ENCODE measurements at regions not wholly inside any gene's neighbourhood (a gene's known extent, or its start where the extent isn't known, plus 50 kb on each side); places are given as distances from the start of the nearest gene placed in this dataset.

DNA sequence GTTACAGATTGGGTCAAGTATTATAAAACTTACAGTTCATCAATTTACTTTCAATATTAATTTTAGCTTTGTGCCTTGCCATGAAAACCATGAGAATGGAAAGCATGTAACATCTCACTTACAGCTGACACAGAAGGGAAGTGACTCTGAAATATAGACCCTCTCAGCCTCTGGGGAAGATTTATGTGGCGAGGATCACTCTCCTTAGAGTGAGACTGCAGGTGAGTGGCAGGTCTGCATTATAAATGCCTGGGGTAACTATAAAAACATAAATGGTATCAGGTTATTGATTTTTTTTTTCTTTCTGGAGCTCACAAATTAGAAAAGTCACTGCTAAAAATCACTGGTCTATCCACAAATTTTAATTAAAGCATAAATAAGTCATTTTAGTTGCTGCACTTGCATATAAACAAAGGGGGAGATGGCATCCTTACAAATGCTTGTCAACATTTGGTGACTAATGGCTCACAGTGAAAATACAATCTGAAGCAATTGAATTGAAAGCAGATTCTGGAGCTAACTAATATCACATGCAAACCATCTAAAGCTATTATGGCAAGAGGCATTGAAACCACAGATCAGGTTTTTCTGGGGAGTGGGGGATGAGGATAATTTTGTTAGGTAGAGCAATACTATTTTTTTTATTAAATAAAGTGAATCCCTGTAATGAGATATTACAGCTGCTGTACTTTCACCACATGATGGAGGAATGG, 200.9 kb downstream of the TM2D1 start:
- peak; percentile 19 to 26 for DNase-seq (ENCODE audit: low read depth in 2 of 2)

DNA sequence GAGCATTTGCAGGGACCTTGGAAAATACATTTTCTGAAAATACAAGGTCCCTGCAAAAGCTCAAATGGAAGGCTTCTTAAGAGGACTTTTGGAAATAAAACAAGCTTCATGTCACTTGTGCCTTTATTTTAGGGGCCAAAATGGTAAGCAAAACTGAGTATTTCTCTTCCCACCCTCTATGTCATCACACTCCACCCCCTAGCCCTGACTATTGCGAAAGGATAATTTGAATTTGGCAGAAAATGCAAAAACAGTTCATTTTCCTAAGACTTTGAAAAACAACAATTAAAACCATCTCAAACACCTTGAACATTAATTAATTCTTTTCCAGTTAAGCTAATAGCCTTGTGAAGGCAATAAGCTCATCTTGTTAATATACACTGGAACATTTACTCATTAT, 201.7 kb downstream of the TM2D1 start:
- no peak for DNase-seq (ENCODE audit: low read depth in 2 of 2)

DNA sequence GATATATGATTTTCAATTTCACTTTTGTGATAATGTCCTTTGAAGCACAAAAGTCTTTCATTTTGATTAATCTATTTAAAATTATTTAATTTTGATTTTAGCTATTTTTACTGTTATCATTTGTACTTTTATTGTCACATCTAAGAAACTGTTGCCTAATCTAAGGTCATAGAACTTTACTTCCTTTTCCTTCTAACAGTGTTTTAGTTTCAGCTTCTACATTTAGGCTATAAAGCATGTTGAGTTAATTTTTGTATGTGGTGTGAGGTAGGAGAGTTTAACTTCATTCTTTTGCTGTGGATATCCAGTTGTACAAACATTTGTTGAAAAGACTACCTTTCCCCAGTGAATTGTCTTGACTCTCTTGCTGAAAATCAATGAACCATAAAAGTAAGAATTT, 204.5 kb downstream of the TM2D1 start:
- DNase-seq (ENCODE audit: low read depth in 2 of 2) = no peak

DNA sequence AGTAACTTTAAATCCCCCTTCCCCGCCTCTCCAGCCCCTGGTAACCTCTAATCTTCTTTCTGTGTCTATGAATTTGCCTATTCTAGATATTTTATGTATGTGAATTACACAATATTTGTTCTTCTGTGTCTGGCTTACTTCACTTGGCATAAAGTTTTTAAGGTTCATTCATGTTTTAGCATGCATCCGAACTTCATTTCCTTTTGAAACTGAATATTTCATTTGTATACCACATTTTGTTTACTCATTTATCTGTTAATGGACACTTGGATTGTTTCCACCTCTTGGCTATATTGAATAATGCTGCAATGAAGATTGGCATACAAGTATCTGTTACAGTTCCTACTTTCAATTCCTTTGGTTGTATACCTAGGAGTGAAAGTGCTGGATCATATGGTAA, 205.3 kb downstream of the TM2D1 start:
- no peak for DNase-seq (ENCODE audit: low read depth in 2 of 2)

DNA sequence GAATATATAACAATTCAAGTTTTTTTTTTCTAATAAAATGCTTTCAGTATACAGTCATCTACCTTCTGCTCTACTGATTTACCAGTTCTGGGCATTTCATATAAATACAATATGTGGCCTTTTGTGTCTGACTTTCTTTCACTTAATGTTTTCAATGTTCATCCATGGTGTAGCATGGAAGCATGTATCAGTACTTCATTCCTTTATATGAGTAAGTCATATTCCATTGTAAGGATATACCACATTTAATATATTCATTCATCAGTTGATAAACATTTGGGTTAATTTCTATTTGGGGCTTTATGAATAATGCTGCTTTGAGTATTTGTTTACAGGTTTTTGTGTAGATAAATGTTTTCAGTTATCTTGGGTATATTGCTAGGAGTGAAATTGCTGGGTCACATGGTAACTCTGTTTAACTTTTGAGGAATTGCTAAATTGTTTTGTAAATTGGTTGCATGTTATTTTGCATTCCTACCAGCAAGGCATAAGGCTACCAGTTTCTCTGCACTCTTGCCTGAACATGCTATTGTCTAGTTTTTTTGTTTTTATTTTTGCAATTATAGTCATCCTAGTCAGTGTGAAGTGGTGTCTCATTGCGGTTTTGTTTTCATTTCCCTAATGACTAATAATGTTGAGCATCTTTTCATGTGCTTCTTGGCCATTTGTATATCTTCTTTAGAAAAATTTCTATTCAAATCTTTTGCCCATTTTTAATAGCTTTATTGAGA, 206.1 kb downstream of the TM2D1 start:
- no peak for DNase-seq (ENCODE audit: low read depth in 2 of 2)

DNA sequence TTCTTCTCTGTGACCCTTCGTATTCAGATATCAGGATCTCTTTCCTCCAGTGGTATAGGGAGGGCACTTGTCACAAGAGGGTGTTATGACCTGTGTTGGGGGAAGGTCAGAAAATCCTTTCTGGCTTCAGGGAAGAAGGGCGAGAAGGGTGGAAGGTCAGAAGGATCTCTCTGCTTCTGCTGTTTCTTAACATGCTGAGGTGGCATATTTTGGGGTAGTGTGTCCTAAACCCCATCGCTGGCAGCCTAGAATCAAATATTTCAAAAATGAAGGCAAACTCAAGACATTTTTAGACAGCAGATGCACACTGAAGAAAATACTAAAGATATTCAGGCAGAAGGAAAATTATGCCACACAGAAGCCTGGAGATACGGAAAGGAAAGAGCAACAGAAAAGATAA, 207.6 kb downstream of the TM2D1 start:
- no peak for DNase-seq (ENCODE audit: low read depth in 2 of 2)

DNA sequence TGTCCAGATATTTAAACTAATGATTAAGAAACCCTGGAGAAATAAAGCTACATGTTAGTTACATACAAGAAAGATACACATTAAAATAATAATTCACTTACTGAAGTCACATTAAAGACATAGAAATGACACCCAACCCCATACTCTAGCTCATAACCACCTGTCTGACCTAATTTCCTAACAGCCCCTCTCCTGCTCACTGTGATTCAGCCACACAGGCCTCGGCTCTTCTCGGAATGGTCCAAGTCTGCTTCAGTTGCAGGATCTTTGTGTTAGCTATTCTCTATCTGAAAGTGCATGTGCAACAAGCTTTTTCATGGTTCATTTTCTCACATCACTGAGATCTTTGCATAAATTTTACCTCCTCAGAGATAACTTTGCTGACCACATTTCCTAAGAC, 209.8 kb downstream of the TM2D1 start:
- DNase-seq (ENCODE audit: low read depth in 2 of 2) = no peak
